ENCODE measurements at regions not wholly inside any gene's neighbourhood (a gene's known extent, or its start where the extent isn't known, plus 50 kb on each side); places are given as distances from the start of the nearest gene placed in this dataset.

DNA sequence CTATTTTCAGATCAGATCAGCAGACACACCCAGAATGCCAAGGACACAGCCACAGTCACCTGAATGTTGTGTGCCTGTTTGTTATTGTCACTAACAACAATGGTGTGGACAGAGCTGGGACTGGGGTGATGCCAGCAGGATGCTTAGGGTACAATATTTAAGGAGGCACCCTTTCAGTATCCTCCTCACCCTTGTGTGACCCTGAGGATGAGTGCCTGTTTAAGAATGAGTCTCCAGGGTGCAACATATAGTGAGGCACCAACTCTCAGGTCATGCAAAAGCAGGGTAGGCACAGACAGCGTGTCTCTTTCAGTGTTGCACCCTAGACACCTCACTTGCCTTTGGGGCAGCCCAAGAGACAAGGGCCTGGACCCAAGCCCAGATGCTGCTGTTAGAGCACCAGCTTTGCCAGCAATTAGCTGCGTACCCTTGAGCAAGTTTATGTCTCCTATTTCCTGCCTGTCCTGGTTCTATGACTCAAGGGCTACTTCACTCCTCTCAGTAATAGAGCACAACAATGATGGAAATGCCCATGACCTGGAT, 122.6 kb downstream of the AQP9 start:
- TF ChIP-seq EZH2phosphoT487 (IDR thresholded peaks at IDR 0.05) (no peak), EZH2 (IDR thresholded peaks at IDR 0.05) (no peak)
- TF ChIP-seq, protein P1, sequence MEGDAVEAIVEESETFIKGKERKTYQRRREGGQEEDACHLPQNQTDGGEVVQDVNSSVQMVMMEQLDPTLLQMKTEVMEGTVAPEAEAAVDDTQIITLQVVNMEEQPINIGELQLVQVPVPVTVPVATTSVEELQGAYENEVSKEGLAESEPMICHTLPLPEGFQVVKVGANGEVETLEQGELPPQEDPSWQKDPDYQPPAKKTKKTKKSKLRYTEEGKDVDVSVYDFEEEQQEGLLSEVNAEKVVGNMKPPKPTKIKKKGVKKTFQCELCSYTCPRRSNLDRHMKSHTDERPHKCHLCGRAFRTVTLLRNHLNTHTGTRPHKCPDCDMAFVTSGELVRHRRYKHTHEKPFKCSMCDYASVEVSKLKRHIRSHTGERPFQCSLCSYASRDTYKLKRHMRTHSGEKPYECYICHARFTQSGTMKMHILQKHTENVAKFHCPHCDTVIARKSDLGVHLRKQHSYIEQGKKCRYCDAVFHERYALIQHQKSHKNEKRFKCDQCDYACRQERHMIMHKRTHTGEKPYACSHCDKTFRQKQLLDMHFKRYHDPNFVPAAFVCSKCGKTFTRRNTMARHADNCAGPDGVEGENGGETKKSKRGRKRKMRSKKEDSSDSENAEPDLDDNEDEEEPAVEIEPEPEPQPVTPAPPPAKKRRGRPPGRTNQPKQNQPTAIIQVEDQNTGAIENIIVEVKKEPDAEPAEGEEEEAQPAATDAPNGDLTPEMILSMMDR (IDR thresholded peaks at IDR 0.05): no peak

All from neural progenitor cell (in vitro differentiated cells).